ENCODE measurements at regions not wholly inside any gene's neighbourhood (a gene's known extent, or its start where the extent isn't known, plus 50 kb on each side); places are given as distances from the start of the nearest gene placed in this dataset.

DNA sequence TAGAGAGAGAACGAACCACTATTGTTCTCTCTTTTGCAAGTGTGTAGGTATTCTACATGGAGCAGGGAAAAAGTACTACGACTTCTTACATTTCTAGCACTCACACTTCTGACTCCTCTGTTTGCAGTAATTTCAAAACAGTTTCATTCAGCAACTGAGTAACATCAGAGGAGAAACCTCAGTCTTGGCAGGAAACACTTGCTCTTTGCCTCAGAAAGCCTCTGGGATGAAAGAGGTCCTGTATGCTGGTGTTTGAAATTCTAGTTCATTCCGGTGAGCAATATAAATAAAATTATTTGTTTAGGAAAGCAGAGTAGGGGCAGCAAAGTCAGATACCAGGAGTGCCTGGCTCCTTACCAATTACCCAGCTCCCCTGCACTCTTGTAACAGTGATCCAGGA is 595.5 kb downstream of the TBC1D4 start:
- no peak overlapping the region for H3K4me3 ChIP-seq (ENCODE audit: low read depth, low read length, poor library complexity, severe bottlenecking)
- H3K9me3 ChIP-seq (ENCODE audit: low read depth, low read length, poor library complexity, severe bottlenecking) = no peaks in the 10 kb centered on the region
- POLR2A ChIA-PET (ENCODE audit: low non-redundant PET) = no interaction called here
- CTCF ChIA-PET = no interaction called here
- DNase-seq (ENCODE audit: low spot score) = no peak
- intact Hi-C loops (cut with micrococcal nuclease; ENCODE audit: unreplicated experiment) = no loop called here
- TF ChIP-seq, protein P1, sequence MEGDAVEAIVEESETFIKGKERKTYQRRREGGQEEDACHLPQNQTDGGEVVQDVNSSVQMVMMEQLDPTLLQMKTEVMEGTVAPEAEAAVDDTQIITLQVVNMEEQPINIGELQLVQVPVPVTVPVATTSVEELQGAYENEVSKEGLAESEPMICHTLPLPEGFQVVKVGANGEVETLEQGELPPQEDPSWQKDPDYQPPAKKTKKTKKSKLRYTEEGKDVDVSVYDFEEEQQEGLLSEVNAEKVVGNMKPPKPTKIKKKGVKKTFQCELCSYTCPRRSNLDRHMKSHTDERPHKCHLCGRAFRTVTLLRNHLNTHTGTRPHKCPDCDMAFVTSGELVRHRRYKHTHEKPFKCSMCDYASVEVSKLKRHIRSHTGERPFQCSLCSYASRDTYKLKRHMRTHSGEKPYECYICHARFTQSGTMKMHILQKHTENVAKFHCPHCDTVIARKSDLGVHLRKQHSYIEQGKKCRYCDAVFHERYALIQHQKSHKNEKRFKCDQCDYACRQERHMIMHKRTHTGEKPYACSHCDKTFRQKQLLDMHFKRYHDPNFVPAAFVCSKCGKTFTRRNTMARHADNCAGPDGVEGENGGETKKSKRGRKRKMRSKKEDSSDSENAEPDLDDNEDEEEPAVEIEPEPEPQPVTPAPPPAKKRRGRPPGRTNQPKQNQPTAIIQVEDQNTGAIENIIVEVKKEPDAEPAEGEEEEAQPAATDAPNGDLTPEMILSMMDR (conservative IDR thresholded peaks at IDR 0.05; ENCODE audit: low read depth, low read length) = no peak
- no peak for TF ChIP-seq EZH2 (IDR thresholded peaks at IDR 0.05; ENCODE audit: borderline replicate concordance, low read depth, low read length, poor library complexity, severe bottlenecking)
- no peak overlapping the region for H3K27ac ChIP-seq (ENCODE audit: low read depth, low read length, poor library complexity, severe bottlenecking)
- no peaks in the 10 kb centered on the region for H3K27me3 ChIP-seq (replicated peaks; ENCODE audit: insufficient read depth, low read depth, low read length, poor library complexity)
- no peaks in the 10 kb centered on the region for H3K36me3 ChIP-seq (ENCODE audit: insufficient read depth, low read length, poor library complexity, severe bottlenecking)
- no TSS peak for BruUV-seq (replicated peaks)
- H3K4me1 ChIP-seq (ENCODE audit: insufficient read depth, low read length, poor library complexity, severe bottlenecking) = no peaks in the 10 kb centered on the region

DNA sequence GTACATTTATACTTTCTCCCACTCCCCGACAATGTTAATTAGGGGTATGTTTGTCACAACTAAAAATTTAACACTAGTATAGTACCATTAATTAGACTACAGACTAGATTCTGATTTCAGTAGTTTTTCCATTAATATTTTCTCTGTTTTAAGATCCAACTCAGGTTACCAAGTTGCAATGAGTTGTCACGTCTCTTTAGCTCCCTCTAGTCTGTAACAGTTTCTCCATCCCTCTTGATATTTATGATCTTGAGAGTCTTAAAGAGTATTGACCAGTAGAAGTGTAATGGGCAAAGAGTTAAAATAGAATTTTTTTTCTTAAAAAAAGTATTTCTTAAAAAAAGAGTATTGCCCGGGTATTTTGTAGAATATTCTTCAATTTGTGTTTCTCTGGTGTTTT is 598.1 kb downstream of the TBC1D4 start:
- intact Hi-C loops (cut with micrococcal nuclease; ENCODE audit: unreplicated experiment) = no loop called here
- CTCF ChIA-PET = no interaction called here
- DNase-seq (ENCODE audit: low spot score) = no peak

DNA sequence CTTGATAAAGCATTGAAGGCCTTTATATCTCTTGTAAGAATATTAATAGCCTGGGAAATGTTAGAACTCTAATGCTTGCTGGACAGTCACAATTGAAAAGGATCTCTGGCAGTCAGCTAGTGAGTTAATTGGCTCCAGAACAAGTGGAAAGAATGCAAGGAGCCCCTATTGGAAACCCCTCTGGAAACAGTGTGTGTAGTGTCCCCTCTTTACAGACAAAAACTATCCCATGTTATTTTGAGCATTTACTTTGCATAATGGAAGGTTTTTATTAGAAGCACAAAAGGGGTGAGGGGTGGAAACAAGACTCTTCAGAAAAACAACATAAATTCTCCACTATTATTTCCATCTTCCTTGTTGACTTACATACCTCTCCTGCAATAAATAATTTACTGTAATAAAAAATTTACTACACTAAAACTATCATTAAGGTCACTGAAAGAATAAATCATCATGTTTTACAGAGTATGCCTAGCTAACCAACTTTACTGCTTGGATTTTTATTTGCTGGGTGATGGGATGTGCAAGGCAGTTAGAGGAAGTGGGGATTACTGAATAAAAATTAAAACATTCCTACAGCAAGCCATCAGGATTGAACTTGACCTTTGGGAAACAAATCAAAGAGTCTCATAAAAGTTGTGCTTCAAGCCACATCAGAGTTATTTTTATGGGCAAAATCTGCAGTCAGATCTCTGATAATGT is 610.4 kb downstream of the TBC1D4 start:
- ChIA-PET POLR2A (ENCODE audit: low non-redundant PET) (no interaction called here), CTCF (no interaction called here)
- Histone ChIP-seq H3K27ac (ENCODE audit: low read depth, low read length, poor library complexity, severe bottlenecking) (no peak overlapping the region), H3K36me3 (ENCODE audit: insufficient read depth, low read length, poor library complexity, severe bottlenecking) (no peaks in the 10 kb centered on the region), H3K4me3 (ENCODE audit: low read depth, low read length, poor library complexity, severe bottlenecking) (no peak overlapping the region), H3K9me3 (ENCODE audit: low read depth, low read length, poor library complexity, severe bottlenecking) (peaks cover 8% of the 10 kb centered on the region), H3K27me3 (replicated peaks; ENCODE audit: insufficient read depth, low read depth, low read length, poor library complexity) (no peaks in the 10 kb centered on the region), H3K4me1 (ENCODE audit: insufficient read depth, low read length, poor library complexity, severe bottlenecking) (no peaks in the 10 kb centered on the region)
- BruUV-seq (replicated peaks) = no TSS peak
- TF ChIP-seq, protein P1 (conservative IDR thresholded peaks at IDR 0.05; ENCODE audit: low read depth, low read length) = no peak
- no peak for TF ChIP-seq EZH2 (IDR thresholded peaks at IDR 0.05; ENCODE audit: borderline replicate concordance, low read depth, low read length, poor library complexity, severe bottlenecking)
- intact Hi-C loops (cut with micrococcal nuclease; ENCODE audit: unreplicated experiment) = no loop called here
- DNase-seq (ENCODE audit: low spot score) = no peak

More for the DNA sequence above, 598.1 kb downstream of the TBC1D4 start:
- Histone ChIP-seq H3K27ac (ENCODE audit: low read depth, low read length, poor library complexity, severe bottlenecking) (no peak overlapping the region), H3K4me1 (ENCODE audit: insufficient read depth, low read length, poor library complexity, severe bottlenecking) (no peaks in the 10 kb centered on the region), H3K4me3 (ENCODE audit: low read depth, low read length, poor library complexity, severe bottlenecking) (no peak overlapping the region), H3K9me3 (ENCODE audit: low read depth, low read length, poor library complexity, severe bottlenecking) (no peaks in the 10 kb centered on the region), H3K36me3 (ENCODE audit: insufficient read depth, low read length, poor library complexity, severe bottlenecking) (no peaks in the 10 kb centered on the region), H3K27me3 (replicated peaks; ENCODE audit: insufficient read depth, low read depth, low read length, poor library complexity) (no peaks in the 10 kb centered on the region)
- POLR2A ChIA-PET (ENCODE audit: low non-redundant PET) = no interaction called here
- no peak for TF ChIP-seq EZH2 (IDR thresholded peaks at IDR 0.05; ENCODE audit: borderline replicate concordance, low read depth, low read length, poor library complexity, severe bottlenecking)
- TF ChIP-seq, protein P1 (conservative IDR thresholded peaks at IDR 0.05; ENCODE audit: low read depth, low read length) = 0 out of 2 replicates have a peak, but pooled peaks have one; percentile 35
- no TSS peak for BruUV-seq (replicated peaks)
